ENCODE measurements at regions not wholly inside any gene's neighbourhood (a gene's known extent, or its start where the extent isn't known, plus 50 kb on each side); places are given as distances from the start of the nearest gene placed in this dataset.

DNA sequence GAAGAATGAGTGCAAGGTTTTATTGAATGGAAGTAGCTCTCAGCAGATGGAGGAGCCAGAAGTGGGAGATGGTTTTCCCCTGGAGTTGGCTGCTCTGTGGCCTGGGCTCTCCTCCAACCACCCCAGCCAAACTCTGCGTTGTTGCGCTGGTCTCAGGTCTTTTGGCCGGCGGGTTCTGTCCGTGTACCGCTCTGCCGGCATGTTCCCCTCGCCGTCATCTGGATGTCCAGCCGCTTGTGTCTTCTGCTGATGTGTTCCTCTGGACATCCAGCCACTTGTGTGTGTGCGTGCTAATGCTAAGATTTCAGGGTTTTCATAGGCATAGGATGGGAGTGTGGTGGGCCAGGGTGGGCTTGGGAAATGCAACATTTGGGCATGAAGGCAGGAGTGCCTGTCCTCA, 1311.3 kb upstream of the TMEFF2 start:
- TF ChIP-seq CEBPB (IDR thresholded peaks at IDR 0.05) (no peak), YY1 (IDR thresholded peaks at IDR 0.05; ENCODE audit: low read depth) (no peak), CREB1 (IDR thresholded peaks at IDR 0.05; ENCODE audit: low read depth) (no peak), EP300 (IDR thresholded peaks at IDR 0.05; ENCODE audit: borderline replicate concordance) (no peak), EGR1 (IDR thresholded peaks at IDR 0.05) (no peak), TAF1 (IDR thresholded peaks at IDR 0.05; ENCODE audit: low read depth) (no peak), TCF12 (IDR thresholded peaks at IDR 0.05; ENCODE audit: low read depth) (no peak), RAD21 (IDR thresholded peaks at IDR 0.05; ENCODE audit: low read depth) (no peak), TEAD4 (IDR thresholded peaks at IDR 0.05) (no peak), FOXM1 (IDR thresholded peaks at IDR 0.05; ENCODE audit: borderline replicate concordance, low read depth) (no peak)
- TF ChIP-seq, protein P1, sequence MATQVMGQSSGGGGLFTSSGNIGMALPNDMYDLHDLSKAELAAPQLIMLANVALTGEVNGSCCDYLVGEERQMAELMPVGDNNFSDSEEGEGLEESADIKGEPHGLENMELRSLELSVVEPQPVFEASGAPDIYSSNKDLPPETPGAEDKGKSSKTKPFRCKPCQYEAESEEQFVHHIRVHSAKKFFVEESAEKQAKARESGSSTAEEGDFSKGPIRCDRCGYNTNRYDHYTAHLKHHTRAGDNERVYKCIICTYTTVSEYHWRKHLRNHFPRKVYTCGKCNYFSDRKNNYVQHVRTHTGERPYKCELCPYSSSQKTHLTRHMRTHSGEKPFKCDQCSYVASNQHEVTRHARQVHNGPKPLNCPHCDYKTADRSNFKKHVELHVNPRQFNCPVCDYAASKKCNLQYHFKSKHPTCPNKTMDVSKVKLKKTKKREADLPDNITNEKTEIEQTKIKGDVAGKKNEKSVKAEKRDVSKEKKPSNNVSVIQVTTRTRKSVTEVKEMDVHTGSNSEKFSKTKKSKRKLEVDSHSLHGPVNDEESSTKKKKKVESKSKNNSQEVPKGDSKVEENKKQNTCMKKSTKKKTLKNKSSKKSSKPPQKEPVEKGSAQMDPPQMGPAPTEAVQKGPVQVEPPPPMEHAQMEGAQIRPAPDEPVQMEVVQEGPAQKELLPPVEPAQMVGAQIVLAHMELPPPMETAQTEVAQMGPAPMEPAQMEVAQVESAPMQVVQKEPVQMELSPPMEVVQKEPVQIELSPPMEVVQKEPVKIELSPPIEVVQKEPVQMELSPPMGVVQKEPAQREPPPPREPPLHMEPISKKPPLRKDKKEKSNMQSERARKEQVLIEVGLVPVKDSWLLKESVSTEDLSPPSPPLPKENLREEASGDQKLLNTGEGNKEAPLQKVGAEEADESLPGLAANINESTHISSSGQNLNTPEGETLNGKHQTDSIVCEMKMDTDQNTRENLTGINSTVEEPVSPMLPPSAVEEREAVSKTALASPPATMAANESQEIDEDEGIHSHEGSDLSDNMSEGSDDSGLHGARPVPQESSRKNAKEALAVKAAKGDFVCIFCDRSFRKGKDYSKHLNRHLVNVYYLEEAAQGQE (IDR thresholded peaks at IDR 0.05; ENCODE audit: low read depth): no peak
- TF ChIP-seq, protein P2, sequence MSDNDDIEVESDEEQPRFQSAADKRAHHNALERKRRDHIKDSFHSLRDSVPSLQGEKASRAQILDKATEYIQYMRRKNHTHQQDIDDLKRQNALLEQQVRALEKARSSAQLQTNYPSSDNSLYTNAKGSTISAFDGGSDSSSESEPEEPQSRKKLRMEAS (IDR thresholded peaks at IDR 0.05): no peak
- TF ChIP-seq, protein P3, sequence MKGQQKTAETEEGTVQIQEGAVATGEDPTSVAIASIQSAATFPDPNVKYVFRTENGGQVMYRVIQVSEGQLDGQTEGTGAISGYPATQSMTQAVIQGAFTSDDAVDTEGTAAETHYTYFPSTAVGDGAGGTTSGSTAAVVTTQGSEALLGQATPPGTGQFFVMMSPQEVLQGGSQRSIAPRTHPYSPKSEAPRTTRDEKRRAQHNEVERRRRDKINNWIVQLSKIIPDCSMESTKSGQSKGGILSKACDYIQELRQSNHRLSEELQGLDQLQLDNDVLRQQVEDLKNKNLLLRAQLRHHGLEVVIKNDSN (IDR thresholded peaks at IDR 0.05): no peak
